GM06990 (cell line): ENCODE measurements at regions not wholly inside any gene's neighbourhood (a gene's known extent, or its start where the extent isn't known, plus 50 kb on each side); places are given as distances from the start of the nearest gene placed in this dataset.

Experiments
- DNase-seq: peaks from one replicate; pipeline ENCODE4 v3.0.0-alpha.2; 2011; ENCODE audit not compliant: insufficient read length; ENCODE audit errors: extremely low read depth
- H3K27me3 ChIP-seq: replicated peaks from 2 replicates; pipeline ENCODE4 v1.6.0; 2011; ENCODE audit warnings: low read length; ENCODE audit not compliant: control insufficient read depth, insufficient read depth
- H3K36me3 ChIP-seq: 2 replicates; pipeline ENCODE4 v1.5.1; 2011; ENCODE audit warnings: low read length; ENCODE audit not compliant: control insufficient read depth, insufficient read depth
- H3K4me3 ChIP-seq: replicated peaks from 2 replicates; pipeline ENCODE4 v1.5.1; 2011; ENCODE audit warnings: low read depth, mild to moderate bottlenecking, control low read depth, low read length
- CTCF ChIP-seq: IDR thresholded peaks from 2 replicates; pipeline ENCODE4 v1.5.1; 2011; ENCODE audit warnings: low read length, control low read depth, mild to moderate bottlenecking, inconsistent platforms; ENCODE audit not compliant: insufficient read depth, poor library complexity, severe bottlenecking

GRCh38 chr3:40608091-40608490 is 83.3 kb downstream of the ZNF621 start:
- Histone ChIP-seq H3K36me3 (no peaks in the 10 kb centered on the region), H3K4me3 (no peak overlapping the region), H3K27me3 (no peaks in the 10 kb centered on the region; the same call in 1 of the 2 replicates)
- no peak for DNase-seq
- TF ChIP-seq CTCF = no peak

- no peak for DNase-seq
- no peak for TF ChIP-seq CTCF
- Histone ChIP-seq H3K4me3 (no peak overlapping the region), H3K27me3 (no peaks in the 10 kb centered on the region; the same call in 1 of the 2 replicates), H3K36me3 (no peaks in the 10 kb centered on the region)
These were observed 88.5 kb downstream of the ZNF621 start for GRCh38 chr3:40613306-40613705.

- H3K36me3 ChIP-seq = no peaks in the 10 kb centered on the region
- TF ChIP-seq CTCF = no peak
- DNase-seq = no peak
- no peaks in the 10 kb centered on the region; the same call in 1 of the 2 replicates for H3K27me3 ChIP-seq
- no peak overlapping the region for H3K4me3 ChIP-seq
These were observed 90.6 kb downstream of the ZNF621 start for GRCh38 chr3:40615110-40615915.

- no peak overlapping the region for H3K4me3 ChIP-seq
- TF ChIP-seq CTCF = no peak
- DNase-seq = no peak
These were observed 91.4 kb downstream of the ZNF621 start for GRCh38 chr3:40615918-40616819.

GRCh38 chr3:40617084-40617483 is 92.3 kb downstream of the ZNF621 start:
- no peak for TF ChIP-seq CTCF
- Histone ChIP-seq H3K4me3 (no peak overlapping the region), H3K36me3 (no peaks in the 10 kb centered on the region), H3K27me3 (no peaks in the 10 kb centered on the region; the same call in 1 of the 2 replicates)
- DNase-seq = no peak

More at GRCh38 chr3:40615918-40616819, 91.4 kb downstream of the ZNF621 start:
- H3K36me3 ChIP-seq = no peaks in the 10 kb centered on the region
- H3K27me3 ChIP-seq = no peaks in the 10 kb centered on the region; the same call in 1 of the 2 replicates
